Lung (tissue), 12 donors: ENCODE measurements at regions not wholly inside any gene's neighbourhood (a gene's known extent, or its start where the extent isn't known, plus 50 kb on each side); places are given as distances from the start of the nearest gene placed in this dataset. TPM values are rescaled to one million over a fixed set of nuclear protein-coding genes. Genes with fewer than 3 reads are reported as not detected.
"Not testable (repeated sequence)": the region's sequence is repeated elsewhere in the genome, so short reads cannot be mapped to it uniquely, and the experiment has no call there.

Experiments
- ATAC-seq: fragments of 200-7000 bp; cut with Tn5 transposase; one replicate; pipeline ENCODE4 v1.9.1; 2020; ENCODE audit warnings: moderate number of reproducible peaks; ENCODE audit not compliant: insufficient read depth, low FRiP score
- DNase-seq, 3 donors: peaks; one replicate each; pipeline ENCODE4 v3.0.0-alpha.2; 2013 to 2017
- H3K27ac ChIP-seq, 2 donors: one replicate each; pipeline ENCODE4 v1.5.1; 2013; ENCODE audit warnings: mild to moderate bottlenecking in 2 of 2, moderate library complexity in 2 of 2, control low read depth in 1 of 2, inconsistent platforms in 1 of 2, low read depth in 1 of 2, low read length in 1 of 2
- H3K27me3 ChIP-seq, 3 donors: one replicate each; pipeline ENCODE4 v1.5.1; 2013; ENCODE audit warnings: low read length in 2 of 3; ENCODE audit not compliant: control insufficient read depth in 3 of 3, insufficient read depth in 3 of 3
- H3K36me3 ChIP-seq, 4 donors: one replicate each; pipeline ENCODE4 v1.5.1; 2013; ENCODE audit warnings: low read length in 4 of 4, mild to moderate bottlenecking in 1 of 4, moderate library complexity in 1 of 4; ENCODE audit not compliant: control insufficient read depth in 4 of 4, insufficient read depth in 4 of 4
- H3K4me1 ChIP-seq, 5 donors: one replicate each; pipeline ENCODE4 v1.5.1; 2013; ENCODE audit warnings: low read length in 5 of 5, mild to moderate bottlenecking in 2 of 5, moderate library complexity in 1 of 5; ENCODE audit not compliant: control insufficient read depth in 5 of 5, insufficient read depth in 5 of 5
- H3K4me3 ChIP-seq: one replicate; pipeline ENCODE4 v1.5.1; 2013; ENCODE audit warnings: mild to moderate bottlenecking, control low read depth, moderate library complexity
- H3K9ac ChIP-seq, 2 donors: one replicate each; pipeline ENCODE4 v1.5.1; 2013; ENCODE audit warnings: low read length in 2 of 2, control low read depth in 1 of 2; ENCODE audit not compliant: insufficient read depth in 1 of 2
- H3K9me3 ChIP-seq, 4 donors: one replicate each; pipeline ENCODE4 v1.5.1; 2013; ENCODE audit warnings: low read length in 3 of 4, mild to moderate bottlenecking in 1 of 4, moderate library complexity in 1 of 4; ENCODE audit not compliant: control insufficient read depth in 4 of 4, insufficient read depth in 3 of 4
- CTCF ChIP-seq: IDR thresholded peaks from 2 replicates; pipeline ENCODE4 v1.5.1; 2012; ENCODE audit warnings: mild to moderate bottlenecking; ENCODE audit errors: control extremely low read depth, extremely low read depth
- WGBS, 2 donors: extraction: QIAGEN DNeasy Blood & Tissue Kit; methylation state at CpG; one replicate each; pipeline ENCODE4 v1.1.7; 2013; 5-methylcytosine and 5-hydroxymethylcytosine counted together
- small RNA-seq: library from RNA; depleted of rRNA; stranded (forward); fragments of <200 nt; gene quantifications from one replicate; pipeline ENCODE3, GENCODE V24; 2014; ENCODE audit warnings: low replicate concordance
- donor health status: control.
- donor health status: control.
- donor health status: Bipolar disorder and iron deficiency.
- donor health status: healthy.
- donor health status: DM: yes; HTN: yes; CAD: no.

GRCh38 chr3:75609598-75609997, 54.5 kb upstream of the FRG2C start:
- H3K27me3 ChIP-seq, result peaks cover 0 to 11% (median 3%) of the 10 kb centered on the region in 3 donors
- H3K27ac ChIP-seq, ATAC-seq, H3K4me3 ChIP-seq, H3K4me1 ChIP-seq, H3K9ac ChIP-seq, H3K9me3 ChIP-seq, DNase-seq, H3K36me3 ChIP-seq: not testable (repeated sequence)
- 33 to 36% methylated on average over 24 to 26 of the region's 26 CpGs for whole genome bisulfite sequencing, 2 donors

GRCh38 chr3:75610773-75611172, 53.4 kb upstream of the FRG2C start:
- H3K27me3 ChIP-seq, result peaks cover 0 to 11% (median 3%) of the 10 kb centered on the region in 3 donors
- no peak overlapping the region for H3K27ac ChIP-seq
- DNase-seq (no peak), ATAC-seq (no peak)
- TF ChIP-seq CTCF, result no peak
- no peak overlapping the region for H3K9ac ChIP-seq
- no peaks in the 10 kb centered on the region for H3K36me3 ChIP-seq
- no peak overlapping the region for H3K4me3 ChIP-seq
- WGBS, 2 donors, result 69 to 81% methylated on average over 2 of the region's 2 CpGs
- no peaks in the 10 kb centered on the region for H3K4me1 ChIP-seq
- no peaks in the 10 kb centered on the region for H3K9me3 ChIP-seq

- H3K4me1 ChIP-seq, ATAC-seq, DNase-seq, H3K36me3 ChIP-seq, H3K4me3 ChIP-seq, H3K27ac ChIP-seq, H3K9ac ChIP-seq, H3K9me3 ChIP-seq: not testable (repeated sequence)
- WGBS, 2 donors, result 52 to 55% methylated on average over 25 of the region's 25 CpGs
- H3K27me3 ChIP-seq, result peaks cover 0 to 11% (median 3%) of the 10 kb centered on the region in 3 donors
These were observed 52.2 kb upstream of the FRG2C start for GRCh38 chr3:75611724-75612460.

Small RNA genes lying in the stretch of these regions (small RNA-seq; reads per million reads assigned to genes)
- gene AC139453.1 (not detected), gene LSP1P2 (not detected), gene MIR4444-2 (not detected), gene RN7SL294P (not detected), gene SNRPCP10 (not detected)
